ENCODE measurements at regions not wholly inside any gene's neighbourhood (a gene's known extent, or its start where the extent isn't known, plus 50 kb on each side); places are given as distances from the start of the nearest gene placed in this dataset.

DNA sequence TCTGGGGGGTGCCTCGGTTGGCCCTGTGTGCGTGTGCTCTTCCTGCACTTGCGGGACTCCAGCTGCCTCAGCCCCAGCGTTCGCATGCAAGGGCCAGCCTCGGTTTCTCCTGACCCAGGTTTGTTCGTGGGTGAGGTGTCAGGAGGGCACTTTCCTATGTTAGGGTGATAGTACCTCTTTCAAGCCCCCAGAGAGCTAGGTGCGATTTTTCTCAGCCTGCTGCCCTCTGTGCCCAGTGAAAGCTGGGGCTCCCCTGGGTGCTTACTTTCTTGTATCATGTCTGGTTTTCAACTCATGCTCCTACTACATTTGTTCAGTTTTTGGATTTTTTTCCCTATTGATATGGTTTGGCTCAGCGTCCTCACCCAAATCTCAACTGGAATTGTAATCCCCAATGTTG lies 289.2 kb downstream of the TEX29 start:
- TF ChIP-seq, protein P1, sequence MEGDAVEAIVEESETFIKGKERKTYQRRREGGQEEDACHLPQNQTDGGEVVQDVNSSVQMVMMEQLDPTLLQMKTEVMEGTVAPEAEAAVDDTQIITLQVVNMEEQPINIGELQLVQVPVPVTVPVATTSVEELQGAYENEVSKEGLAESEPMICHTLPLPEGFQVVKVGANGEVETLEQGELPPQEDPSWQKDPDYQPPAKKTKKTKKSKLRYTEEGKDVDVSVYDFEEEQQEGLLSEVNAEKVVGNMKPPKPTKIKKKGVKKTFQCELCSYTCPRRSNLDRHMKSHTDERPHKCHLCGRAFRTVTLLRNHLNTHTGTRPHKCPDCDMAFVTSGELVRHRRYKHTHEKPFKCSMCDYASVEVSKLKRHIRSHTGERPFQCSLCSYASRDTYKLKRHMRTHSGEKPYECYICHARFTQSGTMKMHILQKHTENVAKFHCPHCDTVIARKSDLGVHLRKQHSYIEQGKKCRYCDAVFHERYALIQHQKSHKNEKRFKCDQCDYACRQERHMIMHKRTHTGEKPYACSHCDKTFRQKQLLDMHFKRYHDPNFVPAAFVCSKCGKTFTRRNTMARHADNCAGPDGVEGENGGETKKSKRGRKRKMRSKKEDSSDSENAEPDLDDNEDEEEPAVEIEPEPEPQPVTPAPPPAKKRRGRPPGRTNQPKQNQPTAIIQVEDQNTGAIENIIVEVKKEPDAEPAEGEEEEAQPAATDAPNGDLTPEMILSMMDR (IDR thresholded peaks at IDR 0.05): no peak
- no peak for TF ChIP-seq POLR2A (IDR thresholded peaks at IDR 0.05)
